Embryonic facial prominence (tissue), 1 donor: ENCODE measurements at regions not wholly inside any gene's neighbourhood (a gene's known extent, or its start where the extent isn't known, plus 50 kb on each side); places are given as distances from the start of the nearest gene placed in this dataset.
"Not testable (repeated sequence)": the region's sequence is repeated elsewhere in the genome, so short reads cannot be mapped to it uniquely, and the experiment has no call there.

ENCODE experiments used
- DNase-seq: peaks from one replicate; pipeline ENCODE4 v3.0.0-alpha.2; 2016; ENCODE audit errors: extremely low spot score

- no peak for DNase-seq
These were observed 67.9 kb upstream of the UBE2E2 start for GRCh38 chr3:23135026-23135785.

DNA sequence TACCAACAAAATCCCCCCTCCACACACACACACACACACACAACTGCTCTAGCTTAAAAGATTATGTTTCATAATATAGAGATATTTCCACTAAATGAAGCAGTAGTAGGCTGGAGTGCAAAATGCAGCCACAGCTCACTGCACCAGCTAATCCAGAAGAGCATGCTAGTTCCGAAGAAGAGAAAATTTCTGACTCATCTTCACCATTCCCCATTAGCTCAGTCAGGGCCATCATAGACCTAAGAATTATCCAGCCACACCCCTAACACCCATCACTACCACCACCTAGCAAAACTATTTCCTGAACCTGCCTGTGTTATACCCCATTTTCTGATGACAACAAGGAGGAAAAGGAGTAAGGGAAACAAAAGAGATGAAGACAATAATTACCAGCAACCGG is 67.1 kb upstream of the UBE2E2 start:
- no peak for DNase-seq

GRCh38 chr3:23144051-23144450 is 59.1 kb upstream of the UBE2E2 start:
- not testable (repeated sequence) for DNase-seq

DNA sequence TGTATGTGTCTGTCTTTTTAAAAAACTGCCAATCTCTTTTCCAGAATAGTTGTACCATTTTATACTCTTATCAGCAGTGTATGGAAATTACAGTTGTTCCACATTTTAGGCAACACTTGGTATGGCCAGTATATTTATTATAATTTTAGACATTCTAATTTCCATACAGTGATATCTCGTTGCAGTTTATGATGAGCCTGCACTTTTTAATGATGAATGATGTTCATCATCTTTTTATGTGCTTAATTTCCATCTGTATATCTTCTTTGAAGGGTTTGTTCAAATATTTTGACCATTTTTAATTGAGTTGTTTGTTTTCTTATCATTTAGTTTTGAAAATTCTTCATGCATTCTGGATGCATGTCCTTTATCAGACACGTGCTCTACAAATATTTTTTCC is 57.0 kb upstream of the UBE2E2 start:
- DNase-seq, result no peak

- no peak for DNase-seq
These were observed 50.1 kb upstream of the UBE2E2 start for GRCh38 chr3:23152989-23153388.
